ENCODE measurements at regions not wholly inside any gene's neighbourhood (a gene's known extent, or its start where the extent isn't known, plus 50 kb on each side); places are given as distances from the start of the nearest gene placed in this dataset.
"Not testable (repeated sequence)": the region's sequence is repeated elsewhere in the genome, so short reads cannot be mapped to it uniquely, and the experiment has no call there.

- H3K4me3 ChIP-seq (ENCODE audit: low read depth, low read length): no peak overlapping the region
Observed at GRCh38 chr5:159804121-159804520, 112.2 kb upstream of the ADRA1B start.

GRCh38 chr5:159805021-159805420, 111.3 kb upstream of the ADRA1B start:
- H3K4me3 ChIP-seq (ENCODE audit: low read depth, low read length): no peak overlapping the region

- H3K4me3 ChIP-seq (ENCODE audit: low read depth, low read length): not testable (repeated sequence)
Observed at GRCh38 chr5:159807135-159807534, 109.1 kb upstream of the ADRA1B start.

- H3K4me3 ChIP-seq (ENCODE audit: low read depth, low read length): no peak overlapping the region
Observed at GRCh38 chr5:159807586-159807985, 108.7 kb upstream of the ADRA1B start.

- no peak overlapping the region for H3K4me3 ChIP-seq (ENCODE audit: low read depth, low read length)
Observed at GRCh38 chr5:159811712-159812111, 104.6 kb upstream of the ADRA1B start.

GRCh38 chr5:159812759-159813158, 103.5 kb upstream of the ADRA1B start:
- H3K4me3 ChIP-seq (ENCODE audit: low read depth, low read length): not testable (repeated sequence)

- H3K4me3 ChIP-seq (ENCODE audit: low read depth, low read length): no peak overlapping the region
Observed at GRCh38 chr5:159814222-159814621, 102.1 kb upstream of the ADRA1B start.

- no peak overlapping the region for H3K4me3 ChIP-seq (ENCODE audit: low read depth, low read length)
Observed at GRCh38 chr5:159814805-159815585, 101.3 kb upstream of the ADRA1B start.

- no peak overlapping the region for H3K4me3 ChIP-seq (ENCODE audit: low read depth, low read length)
Observed at GRCh38 chr5:159817262-159818029, 98.8 kb upstream of the ADRA1B start.

GRCh38 chr5:159819591-159820411, 96.5 kb upstream of the ADRA1B start:
- H3K4me3 ChIP-seq (ENCODE audit: low read depth, low read length): no peak overlapping the region

- no peak overlapping the region for H3K4me3 ChIP-seq (ENCODE audit: low read depth, low read length)
Observed at GRCh38 chr5:159820692-159821091, 95.6 kb upstream of the ADRA1B start.

GRCh38 chr5:159821461-159821940, 94.8 kb upstream of the ADRA1B start:
- no peak overlapping the region for H3K4me3 ChIP-seq (ENCODE audit: low read depth, low read length)

GRCh38 chr5:159824188-159825161, 91.8 kb upstream of the ADRA1B start:
- H3K4me3 ChIP-seq (ENCODE audit: low read depth, low read length): no peak overlapping the region

- no peak overlapping the region for H3K4me3 ChIP-seq (ENCODE audit: low read depth, low read length)
Observed at GRCh38 chr5:159825551-159826051, 90.7 kb upstream of the ADRA1B start.

GRCh38 chr5:159826351-159827214, 89.7 kb upstream of the ADRA1B start:
- no peak overlapping the region for H3K4me3 ChIP-seq (ENCODE audit: low read depth, low read length)

- no peak overlapping the region for H3K4me3 ChIP-seq (ENCODE audit: low read depth, low read length)
Observed at GRCh38 chr5:159827861-159828260, 88.4 kb upstream of the ADRA1B start.

- no peak overlapping the region for H3K4me3 ChIP-seq (ENCODE audit: low read depth, low read length)
Observed at GRCh38 chr5:159832073-159832472, 84.2 kb upstream of the ADRA1B start.

- H3K4me3 ChIP-seq (ENCODE audit: low read depth, low read length): no peak overlapping the region
Observed at GRCh38 chr5:159833088-159833487, 83.2 kb upstream of the ADRA1B start.

GRCh38 chr5:159833846-159834245, 82.4 kb upstream of the ADRA1B start:
- no peak overlapping the region for H3K4me3 ChIP-seq (ENCODE audit: low read depth, low read length)
